Liver (tissue), 3 donors: ENCODE measurements at regions not wholly inside any gene's neighbourhood (a gene's known extent, or its start where the extent isn't known, plus 50 kb on each side); places are given as distances from the start of the nearest gene placed in this dataset.

Experiments used
- ATF3 ChIP-seq: IDR thresholded peaks from 2 replicates; pipeline ENCODE4 v1.6.1; 2016; ENCODE audit warnings: antibody characterized with exemption
- EGR1 ChIP-seq, 2 donors: IDR thresholded peaks; 2 replicates each; pipeline ENCODE4 v1.6.1; 2016 to 2018; ENCODE audit warnings: antibody characterized with exemption in 2 of 2, low read depth in 2 of 2
- FOXA1 ChIP-seq: IDR thresholded peaks from 2 replicates; pipeline ENCODE4 v1.6.1; 2016; ENCODE audit warnings: antibody characterized with exemption
- HNF4A ChIP-seq, 2 donors: conservative IDR thresholded peaks; 2 replicates each; pipeline ENCODE4 v1.6.1; 2016; ENCODE audit warnings: antibody characterized with exemption in 2 of 2, mild to moderate bottlenecking in 2 of 2
- JUND ChIP-seq, 2 donors: IDR thresholded peaks; 2 replicates each; pipeline ENCODE4 v1.6.1; 2016; ENCODE audit warnings: antibody characterized with exemption in 2 of 2
- MAX ChIP-seq: IDR thresholded peaks from 2 replicates; pipeline ENCODE4 v1.6.1; 2016; ENCODE audit warnings: antibody characterized with exemption
- RAD21 ChIP-seq, 2 donors: IDR thresholded peaks; 2 replicates each; pipeline ENCODE4 v1.6.1; 2016; ENCODE audit warnings: antibody characterized with exemption in 2 of 2, mild to moderate bottlenecking in 2 of 2
- RXRA ChIP-seq, 2 donors: IDR thresholded peaks; 2 replicates each; pipeline ENCODE4 v1.6.1; 2017 to 2018; ENCODE audit warnings: antibody characterized with exemption in 2 of 2, mild to moderate bottlenecking in 1 of 2
- SP1 ChIP-seq: IDR thresholded peaks from 2 replicates; pipeline ENCODE4 v1.6.1; 2018; ENCODE audit warnings: antibody characterized with exemption, mild to moderate bottlenecking
- TAF1 ChIP-seq: conservative IDR thresholded peaks from 2 replicates; pipeline ENCODE4 v1.6.1; 2016; ENCODE audit warnings: antibody characterized with exemption, mild to moderate bottlenecking
- YY1 ChIP-seq: IDR thresholded peaks from 2 replicates; pipeline ENCODE4 v1.6.1; 2016; ENCODE audit warnings: antibody characterized with exemption, mild to moderate bottlenecking
- TF ChIP-seq, protein P1 (sequence below): fragments of 150-350 bp; IDR thresholded peaks from 2 replicates; pipeline ENCODE4 v1.5.1; 2017; ENCODE audit warnings: improper control_type of control experiment, low read depth, low read length; ENCODE audit not compliant: missing input control
- TF ChIP-seq, protein P2 (sequence below): IDR thresholded peaks from 2 replicates; pipeline ENCODE4 v1.6.1; 2016; ENCODE audit warnings: antibody characterized with exemption
- TF ChIP-seq, protein P3 (sequence below): IDR thresholded peaks from 2 replicates; pipeline ENCODE4 v1.6.1; 2016; ENCODE audit warnings: antibody characterized with exemption, mild to moderate bottlenecking
- donor health status: healthy.
- donor health status: healthy.

- TF ChIP-seq MAX: no peak
- no peak for TF ChIP-seq RXRA (IDR thresholded peaks at IDR 0.05)
- TF ChIP-seq, protein P1, sequence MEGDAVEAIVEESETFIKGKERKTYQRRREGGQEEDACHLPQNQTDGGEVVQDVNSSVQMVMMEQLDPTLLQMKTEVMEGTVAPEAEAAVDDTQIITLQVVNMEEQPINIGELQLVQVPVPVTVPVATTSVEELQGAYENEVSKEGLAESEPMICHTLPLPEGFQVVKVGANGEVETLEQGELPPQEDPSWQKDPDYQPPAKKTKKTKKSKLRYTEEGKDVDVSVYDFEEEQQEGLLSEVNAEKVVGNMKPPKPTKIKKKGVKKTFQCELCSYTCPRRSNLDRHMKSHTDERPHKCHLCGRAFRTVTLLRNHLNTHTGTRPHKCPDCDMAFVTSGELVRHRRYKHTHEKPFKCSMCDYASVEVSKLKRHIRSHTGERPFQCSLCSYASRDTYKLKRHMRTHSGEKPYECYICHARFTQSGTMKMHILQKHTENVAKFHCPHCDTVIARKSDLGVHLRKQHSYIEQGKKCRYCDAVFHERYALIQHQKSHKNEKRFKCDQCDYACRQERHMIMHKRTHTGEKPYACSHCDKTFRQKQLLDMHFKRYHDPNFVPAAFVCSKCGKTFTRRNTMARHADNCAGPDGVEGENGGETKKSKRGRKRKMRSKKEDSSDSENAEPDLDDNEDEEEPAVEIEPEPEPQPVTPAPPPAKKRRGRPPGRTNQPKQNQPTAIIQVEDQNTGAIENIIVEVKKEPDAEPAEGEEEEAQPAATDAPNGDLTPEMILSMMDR: no peak
- no peak for TF ChIP-seq TAF1
- TF ChIP-seq, protein P2, sequence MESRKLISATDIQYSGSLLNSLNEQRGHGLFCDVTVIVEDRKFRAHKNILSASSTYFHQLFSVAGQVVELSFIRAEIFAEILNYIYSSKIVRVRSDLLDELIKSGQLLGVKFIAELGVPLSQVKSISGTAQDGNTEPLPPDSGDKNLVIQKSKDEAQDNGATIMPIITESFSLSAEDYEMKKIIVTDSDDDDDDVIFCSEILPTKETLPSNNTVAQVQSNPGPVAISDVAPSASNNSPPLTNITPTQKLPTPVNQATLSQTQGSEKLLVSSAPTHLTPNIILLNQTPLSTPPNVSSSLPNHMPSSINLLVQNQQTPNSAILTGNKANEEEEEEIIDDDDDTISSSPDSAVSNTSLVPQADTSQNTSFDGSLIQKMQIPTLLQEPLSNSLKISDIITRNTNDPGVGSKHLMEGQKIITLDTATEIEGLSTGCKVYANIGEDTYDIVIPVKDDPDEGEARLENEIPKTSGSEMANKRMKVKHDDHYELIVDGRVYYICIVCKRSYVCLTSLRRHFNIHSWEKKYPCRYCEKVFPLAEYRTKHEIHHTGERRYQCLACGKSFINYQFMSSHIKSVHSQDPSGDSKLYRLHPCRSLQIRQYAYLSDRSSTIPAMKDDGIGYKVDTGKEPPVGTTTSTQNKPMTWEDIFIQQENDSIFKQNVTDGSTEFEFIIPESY: no peak
- TF ChIP-seq RAD21 (IDR thresholded peaks at IDR 0.05): no peak
- TF ChIP-seq JUND (IDR thresholded peaks at IDR 0.05): no peak
- TF ChIP-seq, protein P3, sequence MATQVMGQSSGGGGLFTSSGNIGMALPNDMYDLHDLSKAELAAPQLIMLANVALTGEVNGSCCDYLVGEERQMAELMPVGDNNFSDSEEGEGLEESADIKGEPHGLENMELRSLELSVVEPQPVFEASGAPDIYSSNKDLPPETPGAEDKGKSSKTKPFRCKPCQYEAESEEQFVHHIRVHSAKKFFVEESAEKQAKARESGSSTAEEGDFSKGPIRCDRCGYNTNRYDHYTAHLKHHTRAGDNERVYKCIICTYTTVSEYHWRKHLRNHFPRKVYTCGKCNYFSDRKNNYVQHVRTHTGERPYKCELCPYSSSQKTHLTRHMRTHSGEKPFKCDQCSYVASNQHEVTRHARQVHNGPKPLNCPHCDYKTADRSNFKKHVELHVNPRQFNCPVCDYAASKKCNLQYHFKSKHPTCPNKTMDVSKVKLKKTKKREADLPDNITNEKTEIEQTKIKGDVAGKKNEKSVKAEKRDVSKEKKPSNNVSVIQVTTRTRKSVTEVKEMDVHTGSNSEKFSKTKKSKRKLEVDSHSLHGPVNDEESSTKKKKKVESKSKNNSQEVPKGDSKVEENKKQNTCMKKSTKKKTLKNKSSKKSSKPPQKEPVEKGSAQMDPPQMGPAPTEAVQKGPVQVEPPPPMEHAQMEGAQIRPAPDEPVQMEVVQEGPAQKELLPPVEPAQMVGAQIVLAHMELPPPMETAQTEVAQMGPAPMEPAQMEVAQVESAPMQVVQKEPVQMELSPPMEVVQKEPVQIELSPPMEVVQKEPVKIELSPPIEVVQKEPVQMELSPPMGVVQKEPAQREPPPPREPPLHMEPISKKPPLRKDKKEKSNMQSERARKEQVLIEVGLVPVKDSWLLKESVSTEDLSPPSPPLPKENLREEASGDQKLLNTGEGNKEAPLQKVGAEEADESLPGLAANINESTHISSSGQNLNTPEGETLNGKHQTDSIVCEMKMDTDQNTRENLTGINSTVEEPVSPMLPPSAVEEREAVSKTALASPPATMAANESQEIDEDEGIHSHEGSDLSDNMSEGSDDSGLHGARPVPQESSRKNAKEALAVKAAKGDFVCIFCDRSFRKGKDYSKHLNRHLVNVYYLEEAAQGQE: no peak
- no peak for TF ChIP-seq HNF4A (conservative IDR thresholded peaks at IDR 0.05)
- no peak for TF ChIP-seq EGR1 (IDR thresholded peaks at IDR 0.05; ENCODE audit: low read depth in 2 of 2)
- TF ChIP-seq ATF3: no peak
- TF ChIP-seq YY1: no peak
- TF ChIP-seq SP1: no peak
- TF ChIP-seq FOXA1: no peak
Measured at GRCh38 chr4:107248571-107248970, 212.5 kb upstream of the DKK2 start.
